ENCODE measurements at regions not wholly inside any gene's neighbourhood (a gene's known extent, or its start where the extent isn't known, plus 50 kb on each side); places are given as distances from the start of the nearest gene placed in this dataset.

- H3K79me2 ChIP-seq (ENCODE audit: control insufficient read depth, insufficient read depth, low read length, unreplicated experiment), result no peaks in the 10 kb centered on the region
- no peaks in the 10 kb centered on the region for H3K4me1 ChIP-seq (ENCODE audit: control insufficient read depth, insufficient read depth, low read length, unreplicated experiment)
- H3K27ac ChIP-seq (ENCODE audit: low read depth, low read length), result no peak overlapping the region
- H2AFZ ChIP-seq (ENCODE audit: low read length, unreplicated experiment), result no peak overlapping the region
- H3K27me3 ChIP-seq (ENCODE audit: insufficient read depth, low read length), result no peaks in the 10 kb centered on the region
- H3K4me3 ChIP-seq (ENCODE audit: low read depth, low read length), result no peak overlapping the region
- no peaks in the 10 kb centered on the region for H3K36me3 ChIP-seq (ENCODE audit: insufficient read depth, low read length)
Observed at GRCh38 chr4:157837071-157837703, 335.6 kb downstream of the GASK1B start.

GRCh38 chr4:157832596-157832995 is 340.2 kb downstream of the GASK1B start:
- Histone ChIP-seq H3K4me3 (ENCODE audit: low read depth, low read length) (no peak overlapping the region), H3K27ac (ENCODE audit: low read depth, low read length) (no peak overlapping the region), H2AFZ (ENCODE audit: low read length, unreplicated experiment) (no peak overlapping the region), H3K27me3 (ENCODE audit: insufficient read depth, low read length) (no peaks in the 10 kb centered on the region), H3K4me1 (ENCODE audit: control insufficient read depth, insufficient read depth, low read length, unreplicated experiment) (no peaks in the 10 kb centered on the region), H3K79me2 (ENCODE audit: control insufficient read depth, insufficient read depth, low read length, unreplicated experiment) (no peaks in the 10 kb centered on the region), H3K36me3 (ENCODE audit: insufficient read depth, low read length) (no peaks in the 10 kb centered on the region)

- no peaks in the 10 kb centered on the region for H3K36me3 ChIP-seq (ENCODE audit: insufficient read depth, low read length)
- H2AFZ ChIP-seq (ENCODE audit: low read length, unreplicated experiment), result no peak overlapping the region
- H3K4me1 ChIP-seq (ENCODE audit: control insufficient read depth, insufficient read depth, low read length, unreplicated experiment), result no peaks in the 10 kb centered on the region
- H3K27ac ChIP-seq (ENCODE audit: low read depth, low read length), result no peak overlapping the region
- H3K79me2 ChIP-seq (ENCODE audit: control insufficient read depth, insufficient read depth, low read length, unreplicated experiment), result no peaks in the 10 kb centered on the region
- H3K27me3 ChIP-seq (ENCODE audit: insufficient read depth, low read length), result no peaks in the 10 kb centered on the region
- no peak overlapping the region for H3K4me3 ChIP-seq (ENCODE audit: low read depth, low read length)
Observed at GRCh38 chr4:157824021-157824420, 348.8 kb downstream of the GASK1B start.

- Histone ChIP-seq H2AFZ (ENCODE audit: low read length, unreplicated experiment) (no peak overlapping the region), H3K4me3 (ENCODE audit: low read depth, low read length) (no peak overlapping the region), H3K27me3 (ENCODE audit: insufficient read depth, low read length) (0 out of 2 replicates have a peak, but pooled peaks cover 5% of the 10 kb centered on the region), H3K27ac (ENCODE audit: low read depth, low read length) (no peak overlapping the region), H3K36me3 (ENCODE audit: insufficient read depth, low read length) (no peaks in the 10 kb centered on the region), H3K79me2 (ENCODE audit: control insufficient read depth, insufficient read depth, low read length, unreplicated experiment) (no peaks in the 10 kb centered on the region), H3K4me1 (ENCODE audit: control insufficient read depth, insufficient read depth, low read length, unreplicated experiment) (no peaks in the 10 kb centered on the region)
Observed at GRCh38 chr4:157821814-157822213, 351.0 kb downstream of the GASK1B start.

- Histone ChIP-seq H2AFZ (ENCODE audit: low read length, unreplicated experiment) (no peak overlapping the region), H3K79me2 (ENCODE audit: control insufficient read depth, insufficient read depth, low read length, unreplicated experiment) (no peaks in the 10 kb centered on the region), H3K36me3 (ENCODE audit: insufficient read depth, low read length) (no peaks in the 10 kb centered on the region), H3K27ac (ENCODE audit: low read depth, low read length) (no peak overlapping the region), H3K4me1 (ENCODE audit: control insufficient read depth, insufficient read depth, low read length, unreplicated experiment) (no peaks in the 10 kb centered on the region), H3K4me3 (ENCODE audit: low read depth, low read length) (no peak overlapping the region), H3K27me3 (ENCODE audit: insufficient read depth, low read length) (0 out of 2 replicates have a peak, but pooled peaks cover 5% of the 10 kb centered on the region)
Observed at GRCh38 chr4:157819693-157820464, 352.9 kb downstream of the GASK1B start.

GRCh38 chr4:157818946-157819692 is 353.7 kb downstream of the GASK1B start:
- no peak overlapping the region for H2AFZ ChIP-seq (ENCODE audit: low read length, unreplicated experiment)
- H3K27ac ChIP-seq (ENCODE audit: low read depth, low read length), result no peak overlapping the region
- H3K36me3 ChIP-seq (ENCODE audit: insufficient read depth, low read length), result no peaks in the 10 kb centered on the region
- H3K27me3 ChIP-seq (ENCODE audit: insufficient read depth, low read length), result 0 out of 2 replicates have a peak, but pooled peaks cover 5% of the 10 kb centered on the region
- H3K4me3 ChIP-seq (ENCODE audit: low read depth, low read length), result no peak overlapping the region
- H3K4me1 ChIP-seq (ENCODE audit: control insufficient read depth, insufficient read depth, low read length, unreplicated experiment), result no peaks in the 10 kb centered on the region
- no peaks in the 10 kb centered on the region for H3K79me2 ChIP-seq (ENCODE audit: control insufficient read depth, insufficient read depth, low read length, unreplicated experiment)

- Histone ChIP-seq H3K36me3 (ENCODE audit: insufficient read depth, low read length) (no peaks in the 10 kb centered on the region), H3K27ac (ENCODE audit: low read depth, low read length) (no peak overlapping the region), H3K4me3 (ENCODE audit: low read depth, low read length) (no peak overlapping the region), H3K79me2 (ENCODE audit: control insufficient read depth, insufficient read depth, low read length, unreplicated experiment) (no peaks in the 10 kb centered on the region), H3K4me1 (ENCODE audit: control insufficient read depth, insufficient read depth, low read length, unreplicated experiment) (no peaks in the 10 kb centered on the region), H2AFZ (ENCODE audit: low read length, unreplicated experiment) (no peak overlapping the region), H3K27me3 (ENCODE audit: insufficient read depth, low read length) (no peaks in the 10 kb centered on the region)
Observed at GRCh38 chr4:157810137-157810774, 362.6 kb downstream of the GASK1B start.

GRCh38 chr4:157808796-157809383 is 363.9 kb downstream of the GASK1B start:
- H3K27ac ChIP-seq (ENCODE audit: low read depth, low read length), result no peak overlapping the region
- no peaks in the 10 kb centered on the region for H3K4me1 ChIP-seq (ENCODE audit: control insufficient read depth, insufficient read depth, low read length, unreplicated experiment)
- H3K4me3 ChIP-seq (ENCODE audit: low read depth, low read length), result no peak overlapping the region
- no peak overlapping the region for H2AFZ ChIP-seq (ENCODE audit: low read length, unreplicated experiment)
- H3K27me3 ChIP-seq (ENCODE audit: insufficient read depth, low read length), result no peaks in the 10 kb centered on the region
- H3K36me3 ChIP-seq (ENCODE audit: insufficient read depth, low read length), result no peaks in the 10 kb centered on the region
- H3K79me2 ChIP-seq (ENCODE audit: control insufficient read depth, insufficient read depth, low read length, unreplicated experiment), result no peaks in the 10 kb centered on the region

GRCh38 chr4:157806184-157806583 is 366.6 kb downstream of the GASK1B start:
- H3K27me3 ChIP-seq (ENCODE audit: insufficient read depth, low read length), result no peaks in the 10 kb centered on the region
- no peak overlapping the region for H3K4me3 ChIP-seq (ENCODE audit: low read depth, low read length)
- no peak overlapping the region for H3K27ac ChIP-seq (ENCODE audit: low read depth, low read length)
- H3K79me2 ChIP-seq (ENCODE audit: control insufficient read depth, insufficient read depth, low read length, unreplicated experiment), result no peaks in the 10 kb centered on the region
- no peak overlapping the region for H2AFZ ChIP-seq (ENCODE audit: low read length, unreplicated experiment)
- H3K36me3 ChIP-seq (ENCODE audit: insufficient read depth, low read length), result no peaks in the 10 kb centered on the region
- H3K4me1 ChIP-seq (ENCODE audit: control insufficient read depth, insufficient read depth, low read length, unreplicated experiment), result no peaks in the 10 kb centered on the region

- H3K36me3 ChIP-seq (ENCODE audit: insufficient read depth, low read length), result no peaks in the 10 kb centered on the region
Observed at GRCh38 chr4:157804986-157805385, 367.8 kb downstream of the GASK1B start.

More at GRCh38 chr4:157804986-157805385, 367.8 kb downstream of the GASK1B start:
- Histone ChIP-seq H3K27ac (ENCODE audit: low read depth, low read length) (no peak overlapping the region), H3K27me3 (ENCODE audit: insufficient read depth, low read length) (no peaks in the 10 kb centered on the region), H3K4me1 (ENCODE audit: control insufficient read depth, insufficient read depth, low read length, unreplicated experiment) (no peaks in the 10 kb centered on the region), H2AFZ (ENCODE audit: low read length, unreplicated experiment) (no peak overlapping the region), H3K79me2 (ENCODE audit: control insufficient read depth, insufficient read depth, low read length, unreplicated experiment) (no peaks in the 10 kb centered on the region), H3K4me3 (ENCODE audit: low read depth, low read length) (no peak overlapping the region)

Measured in ACC112 (cell line).